ENCODE measurements at regions not wholly inside any gene's neighbourhood (a gene's known extent, or its start where the extent isn't known, plus 50 kb on each side); places are given as distances from the start of the nearest gene placed in this dataset.

DNA sequence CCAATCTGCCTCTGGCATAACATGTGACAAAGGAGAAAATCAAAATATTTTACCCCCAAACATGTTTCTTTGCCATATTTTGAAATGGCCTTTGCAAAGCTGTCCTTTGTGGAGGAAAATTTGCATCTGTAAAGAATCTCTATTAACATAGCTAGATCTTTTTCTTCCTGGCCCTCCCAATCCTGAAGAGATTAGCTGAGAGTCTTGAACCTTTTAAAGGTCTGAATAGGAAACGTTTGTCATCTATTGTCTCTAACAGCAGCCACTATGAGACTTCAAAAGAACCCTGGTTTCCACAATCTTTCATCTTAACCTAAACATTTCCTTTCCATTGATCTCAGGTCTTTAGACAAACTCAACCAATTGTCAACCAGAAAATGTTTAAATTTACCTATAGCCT lies 520.9 kb upstream of the TGFBR2 start:
- TF ChIP-seq, protein P1, sequence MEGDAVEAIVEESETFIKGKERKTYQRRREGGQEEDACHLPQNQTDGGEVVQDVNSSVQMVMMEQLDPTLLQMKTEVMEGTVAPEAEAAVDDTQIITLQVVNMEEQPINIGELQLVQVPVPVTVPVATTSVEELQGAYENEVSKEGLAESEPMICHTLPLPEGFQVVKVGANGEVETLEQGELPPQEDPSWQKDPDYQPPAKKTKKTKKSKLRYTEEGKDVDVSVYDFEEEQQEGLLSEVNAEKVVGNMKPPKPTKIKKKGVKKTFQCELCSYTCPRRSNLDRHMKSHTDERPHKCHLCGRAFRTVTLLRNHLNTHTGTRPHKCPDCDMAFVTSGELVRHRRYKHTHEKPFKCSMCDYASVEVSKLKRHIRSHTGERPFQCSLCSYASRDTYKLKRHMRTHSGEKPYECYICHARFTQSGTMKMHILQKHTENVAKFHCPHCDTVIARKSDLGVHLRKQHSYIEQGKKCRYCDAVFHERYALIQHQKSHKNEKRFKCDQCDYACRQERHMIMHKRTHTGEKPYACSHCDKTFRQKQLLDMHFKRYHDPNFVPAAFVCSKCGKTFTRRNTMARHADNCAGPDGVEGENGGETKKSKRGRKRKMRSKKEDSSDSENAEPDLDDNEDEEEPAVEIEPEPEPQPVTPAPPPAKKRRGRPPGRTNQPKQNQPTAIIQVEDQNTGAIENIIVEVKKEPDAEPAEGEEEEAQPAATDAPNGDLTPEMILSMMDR (optimal IDR thresholded peaks at IDR 0.05 in 1 of 3, IDR thresholded peaks at IDR 0.05 in 1 of 3, conservative IDR thresholded peaks at IDR 0.05 in 1 of 3; ENCODE audit: extremely low read depth in 1 of 3, insufficient read depth in 2 of 3, low read length in 3 of 3) = no peak
- TF ChIP-seq EZH2 (IDR thresholded peaks at IDR 0.05; ENCODE audit: low read length) = no peak
